ENCODE measurements at regions not wholly inside any gene's neighbourhood (a gene's known extent, or its start where the extent isn't known, plus 50 kb on each side); places are given as distances from the start of the nearest gene placed in this dataset.
"Not testable (repeated sequence)": the region's sequence is repeated elsewhere in the genome, so short reads cannot be mapped to it uniquely, and the experiment has no call there.

- no peak overlapping the region for H3K4me3 Mint-ChIP-seq
Measured at GRCh38 chr14:101294136-101294535, 267.2 kb upstream of the DIO3 start.

GRCh38 chr14:101299781-101300180 lies 261.5 kb upstream of the DIO3 start:
- peaks cover 20% of the 10 kb centered on the region for H3K27me3 Mint-ChIP-seq
- not testable (repeated sequence) for DNase-seq, H3K27ac Mint-ChIP-seq

More at GRCh38 chr14:101294136-101294535, 267.2 kb upstream of the DIO3 start:
- H3K36me3 Mint-ChIP-seq, result peaks cover 5% of the 10 kb centered on the region
- H3K27ac Mint-ChIP-seq, result no peak overlapping the region
- H3K27me3 Mint-ChIP-seq, result peaks cover 30% of the 10 kb centered on the region
- no peaks in the 10 kb centered on the region for H3K4me1 Mint-ChIP-seq
- DNase-seq, result no peak
- H3K9me3 Mint-ChIP-seq, result peaks cover 16% of the 10 kb centered on the region

GRCh38 chr14:101301011-101301410 lies 260.3 kb upstream of the DIO3 start:
- no peak overlapping the region for H3K4me3 Mint-ChIP-seq
- DNase-seq, result no peak
- no peaks in the 10 kb centered on the region for H3K4me1 Mint-ChIP-seq
- peaks cover 20% of the 10 kb centered on the region for H3K27me3 Mint-ChIP-seq
- peaks cover 12% of the 10 kb centered on the region for H3K9me3 Mint-ChIP-seq
- no peak overlapping the region for H3K27ac Mint-ChIP-seq
- peaks cover 5% of the 10 kb centered on the region for H3K36me3 Mint-ChIP-seq

More at GRCh38 chr14:101299781-101300180, 261.5 kb upstream of the DIO3 start:
- not testable (repeated sequence) for H3K4me3 Mint-ChIP-seq, H3K36me3 Mint-ChIP-seq, H3K4me1 Mint-ChIP-seq
- H3K9me3 Mint-ChIP-seq, result peaks cover 16% of the 10 kb centered on the region

GRCh38 chr14:101307162-101307561 lies 254.1 kb upstream of the DIO3 start:
- not testable (repeated sequence) for H3K27me3 Mint-ChIP-seq, DNase-seq, H3K36me3 Mint-ChIP-seq, H3K4me3 Mint-ChIP-seq, H3K27ac Mint-ChIP-seq, H3K4me1 Mint-ChIP-seq, H3K9me3 Mint-ChIP-seq

- peaks cover 11% of the 10 kb centered on the region for H3K9me3 Mint-ChIP-seq
- H3K4me3 Mint-ChIP-seq, H3K27me3 Mint-ChIP-seq, DNase-seq, H3K36me3 Mint-ChIP-seq, H3K27ac Mint-ChIP-seq, H3K4me1 Mint-ChIP-seq: not testable (repeated sequence)
Measured at GRCh38 chr14:101311186-101311585, 250.1 kb upstream of the DIO3 start.

GRCh38 chr14:101313268-101313667 lies 248.0 kb upstream of the DIO3 start:
- Mint-ChIP-seq H3K4me1 (no peaks in the 10 kb centered on the region), H3K9me3 (peaks cover 18% of the 10 kb centered on the region), H3K27ac (no peak overlapping the region), H3K27me3 (peaks cover 21% of the 10 kb centered on the region), H3K4me3 (no peak overlapping the region), H3K36me3 (peaks cover 3% of the 10 kb centered on the region)
- DNase-seq, result no peak

GRCh38 chr14:101315802-101316296 lies 245.4 kb upstream of the DIO3 start:
- Mint-ChIP-seq H3K4me3 (no peak overlapping the region), H3K36me3 (peaks cover 3% of the 10 kb centered on the region), H3K9me3 (peaks cover 18% of the 10 kb centered on the region), H3K27me3 (peaks cover 24% of the 10 kb centered on the region), H3K4me1 (no peaks in the 10 kb centered on the region), H3K27ac (no peak overlapping the region)
- no peak for DNase-seq

- Mint-ChIP-seq H3K4me1 (no peaks in the 10 kb centered on the region), H3K9me3 (peaks cover 19% of the 10 kb centered on the region), H3K4me3 (no peak overlapping the region), H3K27ac (no peak overlapping the region), H3K36me3 (peaks cover 3% of the 10 kb centered on the region), H3K27me3 (peaks cover 23% of the 10 kb centered on the region)
- DNase-seq, result no peak
Measured at GRCh38 chr14:101318271-101318670, 243.0 kb upstream of the DIO3 start.

- H3K27ac Mint-ChIP-seq, result no peak overlapping the region
- no peak for DNase-seq
- peaks cover 7% of the 10 kb centered on the region for H3K36me3 Mint-ChIP-seq
- H3K4me3 Mint-ChIP-seq, result no peak overlapping the region
- no peaks in the 10 kb centered on the region for H3K4me1 Mint-ChIP-seq
- H3K9me3 Mint-ChIP-seq, result peaks cover 27% of the 10 kb centered on the region
- H3K27me3 Mint-ChIP-seq, result peaks cover 23% of the 10 kb centered on the region
Measured at GRCh38 chr14:101320396-101320795, 240.9 kb upstream of the DIO3 start.

GRCh38 chr14:101322223-101322622 lies 239.1 kb upstream of the DIO3 start:
- Mint-ChIP-seq H3K36me3 (peaks cover 5% of the 10 kb centered on the region), H3K27me3 (peaks cover 22% of the 10 kb centered on the region), H3K4me3 (no peak overlapping the region), H3K9me3 (peaks cover 16% of the 10 kb centered on the region), H3K27ac (no peak overlapping the region), H3K4me1 (no peaks in the 10 kb centered on the region)
- DNase-seq, result no peak

- H3K36me3 Mint-ChIP-seq, result peaks cover 5% of the 10 kb centered on the region
- no peak for DNase-seq
- no peak overlapping the region for H3K27ac Mint-ChIP-seq
- peaks cover 16% of the 10 kb centered on the region for H3K9me3 Mint-ChIP-seq
- H3K4me3 Mint-ChIP-seq, result no peak overlapping the region
- peaks cover 13% of the 10 kb centered on the region for H3K27me3 Mint-ChIP-seq
- no peaks in the 10 kb centered on the region for H3K4me1 Mint-ChIP-seq
Measured at GRCh38 chr14:101323111-101323510, 238.2 kb upstream of the DIO3 start.

- Mint-ChIP-seq H3K27me3 (peaks cover 11% of the 10 kb centered on the region), H3K9me3 (peaks cover 16% of the 10 kb centered on the region)
- H3K27ac Mint-ChIP-seq, H3K4me3 Mint-ChIP-seq, H3K4me1 Mint-ChIP-seq, DNase-seq, H3K36me3 Mint-ChIP-seq: not testable (repeated sequence)
Measured at GRCh38 chr14:101323614-101324235, 237.6 kb upstream of the DIO3 start.

GRCh38 chr14:101325319-101325718 lies 236.0 kb upstream of the DIO3 start:
- H3K4me3 Mint-ChIP-seq, result no peak overlapping the region
- peaks cover 8% of the 10 kb centered on the region for H3K27me3 Mint-ChIP-seq
- H3K9me3 Mint-ChIP-seq, result peaks cover 16% of the 10 kb centered on the region
- DNase-seq, result no peak
- peaks cover 5% of the 10 kb centered on the region for H3K36me3 Mint-ChIP-seq
- H3K4me1 Mint-ChIP-seq, result no peaks in the 10 kb centered on the region
- H3K27ac Mint-ChIP-seq, result no peak overlapping the region

GRCh38 chr14:101328412-101329028 lies 232.8 kb upstream of the DIO3 start:
- Mint-ChIP-seq H3K4me1 (no peaks in the 10 kb centered on the region), H3K27ac (no peak overlapping the region), H3K9me3 (peaks cover 12% of the 10 kb centered on the region), H3K4me3 (no peak overlapping the region), H3K27me3 (peaks cover 3% of the 10 kb centered on the region), H3K36me3 (peaks cover 3% of the 10 kb centered on the region)
- DNase-seq, result no peak

- H3K27ac Mint-ChIP-seq, result no peak overlapping the region
- no peaks in the 10 kb centered on the region for H3K4me1 Mint-ChIP-seq
- no peak overlapping the region for H3K4me3 Mint-ChIP-seq
- H3K27me3 Mint-ChIP-seq, result peaks cover 14% of the 10 kb centered on the region
- peaks cover 2% of the 10 kb centered on the region for H3K9me3 Mint-ChIP-seq
- no peak for DNase-seq
- no peaks in the 10 kb centered on the region for H3K36me3 Mint-ChIP-seq
Measured at GRCh38 chr14:101330416-101331140, 230.7 kb upstream of the DIO3 start.
